HG03097 (cell line): ENCODE measurements at regions not wholly inside any gene's neighbourhood (a gene's known extent, or its start where the extent isn't known, plus 50 kb on each side); places are given as distances from the start of the nearest gene placed in this dataset.
"Not testable (repeated sequence)": the region's sequence is repeated elsewhere in the genome, so short reads cannot be mapped to it uniquely, and the experiment has no call there.

Experiments
- ATAC-seq: cut with Tn5 transposase; IDR thresholded peaks from one replicate; pipeline ENCODE4 v1.9.1; 2021; ENCODE audit not compliant: unreplicated experiment, low FRiP score

GRCh38 chr4:123624959-123625358 is 228.4 kb downstream of the SPRY1 start:
- no peak for ATAC-seq

- no peak for ATAC-seq
Observed at GRCh38 chr4:123628288-123628687, 231.7 kb downstream of the SPRY1 start.

GRCh38 chr4:123631786-123632692 is 235.4 kb downstream of the SPRY1 start:
- ATAC-seq, result no peak

- ATAC-seq, result no peak
Observed at GRCh38 chr4:123632693-123633030, 236.1 kb downstream of the SPRY1 start.

GRCh38 chr4:123638834-123639233 is 242.2 kb downstream of the SPRY1 start:
- no peak for ATAC-seq

- no peak for ATAC-seq
Observed at GRCh38 chr4:123640271-123640670, 243.7 kb downstream of the SPRY1 start.

GRCh38 chr4:123640824-123641223 is 244.2 kb downstream of the SPRY1 start:
- no peak for ATAC-seq

GRCh38 chr4:123643691-123644090 is 247.1 kb downstream of the SPRY1 start:
- no peak for ATAC-seq

GRCh38 chr4:123649250-123649644 is 252.7 kb downstream of the SPRY1 start:
- peak; percentile 95 for ATAC-seq

GRCh38 chr4:123649645-123650391 is 253.2 kb downstream of the SPRY1 start:
- peak; percentile 34 for ATAC-seq

- no peak for ATAC-seq
Observed at GRCh38 chr4:123651066-123651465, 254.5 kb downstream of the SPRY1 start.

GRCh38 chr4:123651536-123652180 is 255.1 kb downstream of the SPRY1 start:
- ATAC-seq, result no peak

GRCh38 chr4:123652476-123652875 is 255.9 kb downstream of the SPRY1 start:
- ATAC-seq, result no peak

- ATAC-seq, result no peak
Observed at GRCh38 chr4:123653236-123653635, 256.6 kb downstream of the SPRY1 start.

GRCh38 chr4:123656746-123657294 is 260.2 kb downstream of the SPRY1 start:
- ATAC-seq, result not testable (repeated sequence)

GRCh38 chr4:123657606-123658005 is 261.0 kb downstream of the SPRY1 start:
- not testable (repeated sequence) for ATAC-seq

- ATAC-seq, result no peak
Observed at GRCh38 chr4:123659262-123659661, 262.7 kb downstream of the SPRY1 start.

GRCh38 chr4:123659730-123660129 is 263.1 kb downstream of the SPRY1 start:
- no peak for ATAC-seq

- no peak for ATAC-seq
Observed at GRCh38 chr4:123661080-123661737, 264.6 kb downstream of the SPRY1 start.

GRCh38 chr4:123662827-123663226 is 266.2 kb downstream of the SPRY1 start:
- no peak for ATAC-seq
